NCI-H2196 (cell line): ENCODE measurements at regions not wholly inside any gene's neighbourhood (a gene's known extent, or its start where the extent isn't known, plus 50 kb on each side); places are given as distances from the start of the nearest gene placed in this dataset.
"Not testable (repeated sequence)": the region's sequence is repeated elsewhere in the genome, so short reads cannot be mapped to it uniquely, and the experiment has no call there.

Experiments
- DNase-seq: peaks from one replicate; lab custom pipeline; 2025; ENCODE audit not compliant: unreplicated experiment; lab: John Stamatoyannopoulos, UW

- DNase-seq: no peak
Measured at GRCh38 chr21:28482657-28483056, 510.0 kb downstream of the LTN1 start.

DNA sequence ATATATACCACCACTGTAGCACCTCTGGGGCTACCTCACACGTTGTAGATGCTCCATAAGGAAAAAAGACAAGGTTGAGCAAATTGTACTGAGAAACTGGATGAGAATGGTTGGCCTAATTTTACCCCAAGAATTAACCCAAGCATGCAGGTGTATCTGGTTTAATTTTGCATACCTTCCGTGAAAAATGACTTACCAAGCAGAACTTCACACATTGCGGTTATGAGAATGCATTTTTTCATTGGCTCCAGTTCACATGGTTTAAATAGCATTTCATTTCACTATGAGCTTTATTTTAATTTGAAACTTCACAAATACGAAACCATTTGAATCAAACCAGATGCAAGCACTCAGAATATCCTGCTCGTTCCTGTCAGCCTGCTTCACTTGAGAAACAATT lies 512.2 kb downstream of the LTN1 start:
- DNase-seq: no peak

DNA sequence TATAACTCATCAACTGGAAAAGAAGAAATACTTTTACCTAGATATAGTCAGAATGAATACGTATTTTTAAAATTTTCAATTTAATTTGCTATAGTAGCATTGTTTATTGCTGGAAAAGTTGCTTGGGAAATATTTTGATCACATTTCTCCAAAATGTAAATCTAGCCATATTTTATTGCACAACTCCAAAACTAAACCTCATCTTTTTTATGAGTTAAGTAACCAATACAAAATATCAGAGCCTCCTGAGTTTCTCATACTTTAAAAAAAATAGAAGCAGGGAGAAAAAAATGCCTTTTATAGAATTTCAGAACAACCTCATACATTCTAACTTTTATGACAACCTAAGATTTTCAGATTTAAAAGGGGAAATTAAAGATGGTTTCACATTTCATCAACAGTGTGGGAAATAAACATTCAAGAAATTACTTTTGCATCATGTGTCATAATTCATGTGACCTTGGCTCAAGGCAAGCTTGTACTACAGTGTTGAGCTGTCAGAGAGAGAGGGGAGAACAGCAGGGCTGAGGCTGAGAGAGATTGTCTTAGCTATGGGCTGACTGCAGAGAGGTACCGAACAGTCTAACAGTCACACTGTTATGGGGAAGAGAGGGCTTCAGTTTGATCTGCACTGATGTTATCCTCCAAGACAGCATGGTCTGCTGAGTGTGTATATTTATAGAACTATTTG lies 519.0 kb downstream of the LTN1 start:
- DNase-seq: no peak

- not testable (repeated sequence) for DNase-seq
Measured at GRCh38 chr21:28472543-28472942, 520.1 kb downstream of the LTN1 start.

DNA sequence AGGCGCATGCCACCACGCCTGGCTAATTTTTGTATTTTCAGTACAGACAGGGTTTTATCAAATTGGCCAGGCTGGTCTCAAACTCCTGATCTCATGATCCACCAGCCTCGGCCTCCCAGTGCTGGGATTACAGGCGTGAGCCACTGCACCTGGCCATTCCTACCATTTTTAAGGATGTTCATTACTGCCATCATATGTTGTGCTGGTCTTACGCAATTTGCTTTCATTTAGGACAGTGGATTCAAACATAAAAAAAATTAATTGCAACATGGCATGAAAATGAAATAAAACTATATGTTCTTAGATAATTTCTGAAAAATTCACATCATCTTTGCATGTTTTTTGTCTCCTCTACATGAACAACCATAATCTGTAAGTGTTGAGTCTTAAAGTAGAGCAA lies 527.7 kb downstream of the LTN1 start:
- DNase-seq: no peak

DNA sequence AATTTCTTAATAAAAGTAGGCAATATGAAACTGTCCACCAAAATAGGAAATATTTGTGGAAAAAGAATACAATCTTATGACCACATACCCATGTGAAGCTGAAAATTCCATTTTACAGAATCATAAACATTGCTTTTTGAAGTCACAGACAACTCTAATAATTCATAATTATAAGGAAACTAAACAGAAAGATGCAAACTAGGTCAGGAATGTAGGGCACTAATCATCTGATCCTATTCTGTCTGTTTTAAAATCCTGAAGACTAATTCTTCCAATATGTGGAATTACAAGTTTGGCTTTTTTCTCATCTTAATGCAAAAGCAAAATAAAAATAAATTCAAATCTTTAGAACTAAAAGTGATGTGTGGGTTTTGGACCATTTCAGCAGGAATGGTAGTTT lies 528.6 kb downstream of the LTN1 start:
- no peak for DNase-seq

GRCh38 chr21:28459193-28459592 lies 533.5 kb downstream of the LTN1 start:
- no peak for DNase-seq

DNA sequence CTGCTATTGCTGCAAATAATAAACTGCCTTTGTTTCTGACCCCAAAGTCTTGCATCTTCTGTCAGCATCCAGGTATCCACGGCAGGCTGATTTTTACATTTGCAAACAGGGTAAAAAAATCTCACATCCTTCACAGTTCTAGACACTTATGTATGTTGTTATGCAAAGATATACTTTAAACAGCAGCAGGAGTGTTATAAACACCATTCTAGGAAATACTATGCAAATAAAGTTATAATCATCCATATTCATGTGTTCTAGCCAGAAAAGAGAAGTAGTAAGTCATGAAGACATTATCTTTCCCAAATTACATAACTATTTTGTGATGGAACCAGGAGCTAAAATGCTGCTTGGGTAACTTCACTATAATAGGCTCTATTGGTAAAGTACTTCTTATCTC lies 534.2 kb downstream of the LTN1 start:
- no peak for DNase-seq

DNA sequence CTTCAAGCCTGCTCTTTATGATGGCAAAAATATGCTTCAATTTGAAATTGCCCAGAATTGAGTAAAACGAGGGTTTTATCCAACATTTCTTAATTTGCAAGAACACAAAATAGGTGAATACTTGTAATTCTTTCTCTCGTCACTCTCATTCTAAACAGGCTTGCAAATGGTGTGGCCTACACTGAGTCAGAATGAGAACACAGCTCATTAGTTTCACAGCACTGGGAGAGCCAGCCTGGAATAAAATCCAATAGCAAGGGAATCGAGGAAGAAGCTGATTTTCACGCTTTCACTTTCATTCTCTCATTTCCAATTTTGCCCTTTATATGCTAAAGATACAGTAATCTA lies 537.5 kb downstream of the LTN1 start:
- DNase-seq: no peak

- no peak for DNase-seq
Measured at GRCh38 chr21:28454564-28455252, 538.0 kb downstream of the LTN1 start.

- no peak for DNase-seq
Measured at GRCh38 chr21:28447462-28447861, 545.2 kb downstream of the LTN1 start.

- DNase-seq: no peak
Measured at GRCh38 chr21:28445141-28445830, 547.4 kb downstream of the LTN1 start.

DNA sequence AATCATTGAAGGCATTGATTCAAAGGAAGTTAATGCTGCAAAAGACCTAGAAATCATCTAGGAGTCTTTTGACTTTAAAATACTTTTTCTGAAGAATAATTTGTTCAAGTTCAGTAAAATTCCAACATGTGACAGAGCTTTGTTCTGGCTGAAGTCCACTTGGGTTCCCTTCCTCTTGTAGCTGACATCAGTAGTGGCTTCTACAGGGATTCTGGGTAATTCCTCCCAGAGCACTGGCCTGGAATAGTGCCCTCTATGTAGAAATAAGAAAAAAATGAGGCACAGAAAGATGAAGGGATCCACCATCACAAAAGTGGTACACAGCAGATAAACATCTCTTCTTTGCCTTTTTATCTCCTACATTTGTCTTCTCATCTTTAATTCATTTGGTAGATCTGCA lies 548.1 kb downstream of the LTN1 start:
- DNase-seq: no peak

GRCh38 chr21:28444111-28444510 lies 548.6 kb downstream of the LTN1 start:
- DNase-seq: no peak

- DNase-seq: no peak
Measured at GRCh38 chr21:28442624-28443023, 550.1 kb downstream of the LTN1 start.

GRCh38 chr21:28442085-28442484 lies 550.6 kb downstream of the LTN1 start:
- no peak for DNase-seq

DNA sequence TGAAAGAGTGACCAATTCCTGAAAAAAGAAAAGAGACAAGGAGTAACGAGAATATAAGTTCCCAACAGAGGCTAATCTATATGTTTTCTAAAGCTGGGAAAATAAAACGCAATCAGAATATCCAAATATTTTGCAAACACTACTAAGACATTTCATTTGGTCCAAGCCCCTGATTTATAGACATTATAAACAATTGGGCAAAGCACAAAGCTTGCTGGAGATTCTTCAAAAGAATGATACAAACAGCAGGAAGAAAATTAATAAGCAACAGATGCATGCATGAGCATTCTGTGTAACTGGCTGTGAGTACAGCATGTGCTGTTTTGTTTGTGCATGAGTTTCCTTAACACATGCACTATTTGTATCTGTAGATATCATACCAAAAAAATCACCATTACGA lies 552.9 kb downstream of the LTN1 start:
- no peak for DNase-seq

DNA sequence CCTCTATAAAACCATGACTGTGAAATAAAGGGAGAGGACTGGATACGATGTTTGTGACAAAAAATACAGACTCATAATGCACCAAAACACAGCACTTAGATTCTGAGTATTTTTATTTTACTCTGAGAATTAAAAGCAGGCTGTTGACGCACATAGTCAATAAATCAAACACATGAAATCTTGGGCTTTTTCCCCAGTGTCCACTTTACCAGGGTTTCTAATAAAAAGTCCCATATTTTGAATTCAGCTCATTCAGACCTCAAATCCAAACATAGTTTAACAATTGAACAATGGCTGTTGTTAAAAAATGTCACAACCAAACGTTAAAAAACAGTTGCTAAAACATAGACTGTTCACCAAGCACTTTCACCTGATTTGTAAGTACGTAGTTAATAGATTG lies 553.4 kb downstream of the LTN1 start:
- DNase-seq: no peak

DNA sequence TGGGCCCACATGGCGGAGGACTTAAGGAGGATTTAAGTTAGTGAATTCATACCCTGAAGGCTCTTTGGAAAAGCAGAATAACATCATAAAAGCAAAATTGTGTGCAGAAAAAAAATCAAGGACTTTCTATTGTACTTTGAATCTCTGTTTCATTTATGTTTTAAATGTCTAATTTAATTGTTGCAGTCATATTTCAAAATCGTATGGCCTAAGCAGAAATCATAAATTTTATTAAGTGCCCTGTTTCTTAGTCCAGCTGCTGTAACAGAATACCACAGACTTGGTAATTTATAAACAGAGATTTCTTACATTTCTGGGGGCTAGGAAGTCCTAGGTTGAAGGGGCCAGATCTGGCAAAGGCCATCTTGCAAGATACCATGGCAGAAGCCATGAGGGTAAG lies 555.6 kb downstream of the LTN1 start:
- no peak for DNase-seq

DNA sequence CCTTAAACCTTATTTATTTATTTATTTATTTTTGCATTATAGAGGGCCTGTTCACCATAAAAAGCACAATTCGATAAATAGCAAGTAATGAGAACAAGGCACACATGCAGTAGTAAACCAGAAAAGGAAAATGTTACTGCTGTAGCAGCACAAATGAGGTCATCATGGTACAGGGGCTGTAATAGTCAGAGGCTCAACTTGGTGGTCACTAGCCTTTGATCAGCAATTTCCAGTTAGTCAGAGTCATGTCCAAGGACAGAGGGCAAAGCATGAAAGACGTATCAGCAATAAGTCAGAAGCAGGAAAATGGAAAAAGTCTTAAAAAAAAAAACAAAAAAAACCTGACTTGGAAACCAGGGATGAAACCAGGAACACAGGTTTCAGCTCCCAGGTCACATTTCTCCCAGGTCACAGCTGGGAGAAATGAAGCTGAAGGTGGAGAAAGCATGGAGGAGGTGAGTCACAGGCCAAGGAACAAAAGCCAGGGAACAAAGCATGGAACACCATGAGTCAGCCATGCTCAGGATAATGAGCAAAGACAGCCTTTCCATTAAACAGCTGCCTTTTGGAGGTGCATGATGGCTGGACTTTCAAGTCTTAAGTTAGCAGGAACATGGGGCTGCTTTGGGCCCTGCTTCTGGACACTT lies 556.3 kb downstream of the LTN1 start:
- DNase-seq: no peak

- DNase-seq: no peak
Measured at GRCh38 chr21:28431527-28432200, 561.0 kb downstream of the LTN1 start.
